ENCODE measurements at regions not wholly inside any gene's neighbourhood (a gene's known extent, or its start where the extent isn't known, plus 50 kb on each side); places are given as distances from the start of the nearest gene placed in this dataset.

DNA sequence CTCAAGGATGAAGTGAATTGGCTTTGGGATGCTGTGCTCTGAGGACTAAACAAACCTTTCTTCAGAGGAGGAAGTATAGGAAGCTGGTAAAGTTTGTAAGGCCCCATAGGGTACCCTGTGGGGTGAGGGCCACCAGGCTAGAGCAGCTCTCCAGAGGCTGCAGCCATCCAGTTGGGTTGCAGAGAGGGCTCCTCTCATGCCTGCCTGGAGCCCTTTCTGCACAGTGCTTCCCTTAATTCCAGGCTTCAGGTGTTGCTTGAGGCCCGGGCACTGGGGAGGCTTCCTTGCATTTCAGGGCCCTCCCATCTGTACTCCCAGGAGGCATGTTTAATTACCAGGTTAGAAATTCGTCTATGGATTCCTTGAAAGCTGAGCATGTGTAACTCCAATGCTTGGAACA is 95.3 kb upstream of the FSTL4 start:
- Histone ChIP-seq H3K4me1 (ENCODE audit: insufficient read depth, low read length) (no peaks in the 10 kb centered on the region), H3K27me3 (ENCODE audit: control insufficient read depth in 1 of 2, insufficient read depth in 2 of 2, low read length in 2 of 2) (peaks cover 0 to 2% of the 10 kb centered on the region in 2 experiments), H3K9me3 (ENCODE audit: control insufficient read depth in 1 of 2, insufficient read depth in 1 of 2, low read length in 2 of 2) (no peaks in the 10 kb centered on the region), H3K36me3 (ENCODE audit: insufficient read depth, low read length) (no peaks in the 10 kb centered on the region), H3K4me3 (ENCODE audit: low read length) (no peak overlapping the region), H3K27ac (ENCODE audit: low read depth in 1 of 2, low read length in 2 of 2) (no peak overlapping the region)
- Mint-ChIP-seq H3K9me3 (no peaks in the 10 kb centered on the region), H3K36me3 (ENCODE audit: low read depth) (no peaks in the 10 kb centered on the region), H3K27me3 (no peaks in the 10 kb centered on the region), H3K4me3 (no peak overlapping the region), H3K27ac (no peak overlapping the region), H3K4me1 (ENCODE audit: low read depth) (no peaks in the 10 kb centered on the region)
- intact Hi-C loops (cut with DNase I, micrococcal nuclease), result no loop called here
- ChIA-PET POLR2A (no interaction called here), CTCF (no interaction called here)
- TF ChIP-seq, protein P1, sequence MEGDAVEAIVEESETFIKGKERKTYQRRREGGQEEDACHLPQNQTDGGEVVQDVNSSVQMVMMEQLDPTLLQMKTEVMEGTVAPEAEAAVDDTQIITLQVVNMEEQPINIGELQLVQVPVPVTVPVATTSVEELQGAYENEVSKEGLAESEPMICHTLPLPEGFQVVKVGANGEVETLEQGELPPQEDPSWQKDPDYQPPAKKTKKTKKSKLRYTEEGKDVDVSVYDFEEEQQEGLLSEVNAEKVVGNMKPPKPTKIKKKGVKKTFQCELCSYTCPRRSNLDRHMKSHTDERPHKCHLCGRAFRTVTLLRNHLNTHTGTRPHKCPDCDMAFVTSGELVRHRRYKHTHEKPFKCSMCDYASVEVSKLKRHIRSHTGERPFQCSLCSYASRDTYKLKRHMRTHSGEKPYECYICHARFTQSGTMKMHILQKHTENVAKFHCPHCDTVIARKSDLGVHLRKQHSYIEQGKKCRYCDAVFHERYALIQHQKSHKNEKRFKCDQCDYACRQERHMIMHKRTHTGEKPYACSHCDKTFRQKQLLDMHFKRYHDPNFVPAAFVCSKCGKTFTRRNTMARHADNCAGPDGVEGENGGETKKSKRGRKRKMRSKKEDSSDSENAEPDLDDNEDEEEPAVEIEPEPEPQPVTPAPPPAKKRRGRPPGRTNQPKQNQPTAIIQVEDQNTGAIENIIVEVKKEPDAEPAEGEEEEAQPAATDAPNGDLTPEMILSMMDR (IDR thresholded peaks at IDR 0.05), result no peak
- DNase-seq (no peak), ATAC-seq (ENCODE audit: poor library complexity) (no peak)

DNA sequence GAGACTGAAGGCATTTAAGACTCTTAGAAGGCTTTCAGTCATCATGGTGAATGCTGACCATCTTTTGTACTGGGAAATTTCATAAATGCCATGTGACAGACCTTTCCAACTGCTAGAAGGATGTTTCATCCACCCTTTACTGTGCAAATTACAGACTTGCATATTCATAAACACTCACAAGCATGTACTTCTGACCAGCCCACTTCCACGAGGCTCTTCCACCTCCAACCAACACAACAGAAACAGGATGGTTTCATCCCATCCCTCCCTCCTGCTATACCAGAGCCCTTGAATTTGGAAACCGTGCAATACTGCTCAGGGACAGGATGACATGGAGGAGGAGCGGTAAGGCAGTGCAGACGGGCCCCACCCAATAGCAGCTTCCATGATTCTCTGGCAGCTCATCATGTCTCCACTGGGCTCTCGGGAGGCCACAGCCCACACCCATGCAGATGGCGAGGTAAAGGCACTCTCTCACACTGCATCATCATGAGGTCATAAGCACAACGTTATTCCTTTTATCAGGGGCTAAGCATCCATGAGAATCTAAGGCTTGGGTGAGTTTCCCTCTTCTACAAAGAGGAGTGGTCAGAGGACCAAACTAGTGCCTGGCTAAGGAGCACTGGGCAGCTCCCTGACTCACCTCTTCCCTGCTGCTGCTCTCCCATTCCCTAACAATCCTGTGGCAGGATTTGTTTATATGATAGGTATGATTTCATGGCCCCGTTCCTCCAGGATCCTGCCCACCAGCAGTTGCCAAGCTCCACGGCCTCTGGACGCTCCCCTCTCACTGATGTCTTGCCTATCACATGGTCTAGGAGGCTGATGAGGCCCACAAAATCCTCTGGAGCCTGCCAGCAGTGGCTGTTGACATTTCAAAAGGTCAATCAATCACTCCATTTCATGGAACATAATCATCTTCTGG is 94.4 kb upstream of the FSTL4 start:
- no peak overlapping the region for H3K4me3 Mint-ChIP-seq
- CTCF ChIA-PET, result no interaction called here
- no peak overlapping the region for H3K27ac Mint-ChIP-seq
- ATAC-seq (ENCODE audit: poor library complexity), result no peak
- no peaks in the 10 kb centered on the region for H3K36me3 Mint-ChIP-seq (ENCODE audit: low read depth)
- H3K9me3 ChIP-seq (ENCODE audit: control insufficient read depth in 1 of 2, insufficient read depth in 1 of 2, low read length in 2 of 2), result no peaks in the 10 kb centered on the region
- H3K4me1 ChIP-seq (ENCODE audit: insufficient read depth, low read length), result no peaks in the 10 kb centered on the region
- H3K36me3 ChIP-seq (ENCODE audit: insufficient read depth, low read length), result no peaks in the 10 kb centered on the region
- TF ChIP-seq, protein P1 (IDR thresholded peaks at IDR 0.05), result no peak
- peaks cover 0 to 2% of the 10 kb centered on the region in 2 experiments for H3K27me3 ChIP-seq (ENCODE audit: control insufficient read depth in 1 of 2, insufficient read depth in 2 of 2, low read length in 2 of 2)
- intact Hi-C loops (cut with DNase I, micrococcal nuclease), result no loop called here
- H3K27ac ChIP-seq (ENCODE audit: low read depth in 1 of 2, low read length in 2 of 2), result no peak overlapping the region
- H3K27me3 Mint-ChIP-seq, result no peaks in the 10 kb centered on the region
- no peak for DNase-seq
- no peaks in the 10 kb centered on the region for H3K9me3 Mint-ChIP-seq
- no peaks in the 10 kb centered on the region for H3K4me1 Mint-ChIP-seq (ENCODE audit: low read depth)
- no peak overlapping the region for H3K4me3 ChIP-seq (ENCODE audit: low read length)
- POLR2A ChIA-PET, result no interaction called here

DNA sequence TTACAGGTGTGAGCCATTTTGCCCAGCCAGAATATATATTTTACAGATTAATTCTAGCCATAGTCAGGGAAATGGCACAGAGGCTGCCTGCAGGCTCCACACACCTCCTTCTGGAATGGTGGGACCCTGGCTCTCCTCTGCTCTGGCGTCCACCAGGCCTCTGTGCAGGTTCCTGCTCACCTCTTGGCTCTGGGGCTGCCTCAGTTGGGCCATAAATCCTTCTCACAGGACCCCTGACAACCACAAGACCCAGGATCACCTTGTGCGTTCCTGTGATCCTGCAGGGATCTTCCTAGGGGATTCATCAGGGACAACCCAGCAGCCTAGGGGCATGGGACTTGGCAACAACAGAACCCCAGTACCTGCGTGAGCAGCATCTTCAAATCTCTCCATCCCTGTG is 93.0 kb upstream of the FSTL4 start:
- POLR2A ChIA-PET, result no interaction called here
- H3K4me3 ChIP-seq (ENCODE audit: low read length), result no peak overlapping the region
- H3K4me1 ChIP-seq (ENCODE audit: insufficient read depth, low read length), result no peaks in the 10 kb centered on the region
- H3K27ac Mint-ChIP-seq, result no peak overlapping the region
- H3K9me3 ChIP-seq (ENCODE audit: control insufficient read depth in 1 of 2, insufficient read depth in 1 of 2, low read length in 2 of 2), result no peaks in the 10 kb centered on the region
- H3K27me3 Mint-ChIP-seq, result no peaks in the 10 kb centered on the region
- H3K36me3 ChIP-seq (ENCODE audit: insufficient read depth, low read length), result no peaks in the 10 kb centered on the region
- H3K9me3 Mint-ChIP-seq, result no peaks in the 10 kb centered on the region
- no peak overlapping the region for H3K4me3 Mint-ChIP-seq
- no peaks in the 10 kb centered on the region for H3K36me3 Mint-ChIP-seq (ENCODE audit: low read depth)
- peaks cover 0 to 2% of the 10 kb centered on the region in 2 experiments for H3K27me3 ChIP-seq (ENCODE audit: control insufficient read depth in 1 of 2, insufficient read depth in 2 of 2, low read length in 2 of 2)
- H3K4me1 Mint-ChIP-seq (ENCODE audit: low read depth), result no peaks in the 10 kb centered on the region
- TF ChIP-seq, protein P1 (IDR thresholded peaks at IDR 0.05), result no peak
- intact Hi-C loops (cut with DNase I, micrococcal nuclease), result no loop called here
- ATAC-seq (ENCODE audit: poor library complexity) (no peak), DNase-seq (no peak)
- H3K27ac ChIP-seq (ENCODE audit: low read depth in 1 of 2, low read length in 2 of 2), result no peak overlapping the region
- CTCF ChIA-PET, result no interaction called here
